ENCODE measurements at regions not wholly inside any gene's neighbourhood (a gene's known extent, or its start where the extent isn't known, plus 50 kb on each side); places are given as distances from the start of the nearest gene placed in this dataset.

- DNase-seq (ENCODE audit: low spot score), result no peak
Observed at GRCh38 chr18:49658823-49659404, 97.1 kb downstream of the LIPG start.

- peak; percentile 99 for DNase-seq (ENCODE audit: low spot score)
Observed at GRCh38 chr18:49656073-49656692, 94.3 kb downstream of the LIPG start.

GRCh38 chr18:49655266-49656072 lies 93.6 kb downstream of the LIPG start:
- DNase-seq (ENCODE audit: low spot score), result no peak

- DNase-seq (ENCODE audit: low spot score), result no peak
Observed at GRCh38 chr18:49654347-49654746, 92.5 kb downstream of the LIPG start.

GRCh38 chr18:49652881-49653724 lies 91.2 kb downstream of the LIPG start:
- no peak for DNase-seq (ENCODE audit: low spot score)

- no peak for DNase-seq (ENCODE audit: low spot score)
Observed at GRCh38 chr18:49651033-49651432, 89.2 kb downstream of the LIPG start.

GRCh38 chr18:49650426-49650891 lies 88.6 kb downstream of the LIPG start:
- no peak for DNase-seq (ENCODE audit: low spot score)

- DNase-seq (ENCODE audit: low spot score), result no peak
Observed at GRCh38 chr18:49648811-49649210, 87.0 kb downstream of the LIPG start.
